Body of pancreas (tissue), 4 donors: ENCODE measurements at regions not wholly inside any gene's neighbourhood (a gene's known extent, or its start where the extent isn't known, plus 50 kb on each side); places are given as distances from the start of the nearest gene placed in this dataset.

Source experiments
- CTCF ChIP-seq, 7 experiments: fragments of 450-650 bp in 4 of 7; fragments of 200-600 bp in 3 of 7; sonication (generic) in 3 of 7; IDR thresholded peaks; one replicate each; pipeline ENCODE4 v1.5.1; 2016 to 2019; ENCODE audit warnings: antibody characterized with exemption in 7 of 7
- POLR2A ChIP-seq, 3 donors: fragments of 450-650 bp; IDR thresholded peaks; one replicate each; pipeline ENCODE4 v1.6.1; 2016; ENCODE audit warnings: antibody characterized with exemption in 3 of 3, mild to moderate bottlenecking in 2 of 3

- TF ChIP-seq POLR2A (IDR thresholded peaks at IDR 0.05) (no peak), CTCF (IDR thresholded peaks at IDR 0.05) (no peak)
Observed at GRCh38 chr10:9023206-9023605, 968.7 kb downstream of the GATA3 start.
